ENCODE measurements at regions not wholly inside any gene's neighbourhood (a gene's known extent, or its start where the extent isn't known, plus 50 kb on each side); places are given as distances from the start of the nearest gene placed in this dataset.

DNA sequence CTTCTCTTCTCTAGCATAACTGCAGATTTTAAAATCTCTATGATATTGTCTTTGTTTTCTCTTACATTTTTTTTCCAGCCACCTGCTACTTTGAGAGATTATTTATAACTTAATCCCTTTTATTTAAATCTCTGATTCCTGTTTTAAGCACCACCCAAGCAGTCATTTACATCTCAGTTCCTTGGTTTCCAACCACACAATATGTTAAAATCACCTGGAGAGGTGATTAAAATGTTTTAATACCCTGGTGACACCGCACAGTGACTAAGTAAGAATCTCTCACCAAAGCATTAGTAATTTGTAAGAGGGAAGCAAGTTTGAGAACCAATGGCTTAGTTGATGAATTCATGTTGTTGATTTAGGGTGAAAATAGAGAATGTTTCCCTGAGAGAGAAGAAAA, 849.8 kb downstream of the TMTC2 start:
- Histone ChIP-seq H3K27me3 (ENCODE audit: control insufficient read depth in 3 of 3, insufficient read depth in 3 of 3, low read depth in 1 of 3, low read length in 3 of 3) (no peaks in the 10 kb centered on the region), H2BK120ac (ENCODE audit: low read depth, low read length) (no peak overlapping the region), H4K8ac (ENCODE audit: low read depth, low read length) (no peak overlapping the region), H4K91ac (ENCODE audit: low read depth, low read length, poor library complexity) (no peak overlapping the region), H2BK12ac (ENCODE audit: low read length) (no peak overlapping the region), H3K79me1 (ENCODE audit: low read depth, low read length) (no peaks in the 10 kb centered on the region), H2BK15ac (ENCODE audit: low read length) (no peak overlapping the region), H3K18ac (ENCODE audit: low read length) (no peak overlapping the region), H3K27ac (replicated peaks; ENCODE audit: low read length) (no peak overlapping the region), H3K4ac (ENCODE audit: low read length) (no peak overlapping the region), H3K4me2 (ENCODE audit: insufficient read depth, low read length, poor library complexity, severe bottlenecking) (no peak overlapping the region), H2AK5ac (ENCODE audit: low read depth, low read length) (no peak overlapping the region), H3K4me1 (ENCODE audit: control insufficient read depth in 2 of 2, insufficient read depth in 1 of 2, low read depth in 1 of 2, low read length in 2 of 2) (no peaks in the 10 kb centered on the region), H2AFZ (ENCODE audit: low read length) (no peak overlapping the region), H3K9me3 (replicated peaks in 1 of 2; ENCODE audit: control insufficient read depth in 2 of 2, insufficient read depth in 1 of 2, low read depth in 1 of 2, low read length in 2 of 2) (peaks cover 0 to 8% of the 10 kb centered on the region in 2 donors), H2BK5ac (ENCODE audit: low read length) (no peak overlapping the region), H3K36me3 (replicated peaks in 1 of 2; ENCODE audit: control insufficient read depth in 2 of 2, insufficient read depth in 2 of 2, low read length in 2 of 2) (no peaks in the 10 kb centered on the region), H3K9ac (ENCODE audit: low read depth, low read length, poor library complexity) (no peak overlapping the region), H3K14ac (ENCODE audit: low read length) (no peak overlapping the region), H3K4me3 (ENCODE audit: low read length in 2 of 2) (no peak overlapping the region), H3K23ac (ENCODE audit: low read depth, low read length, poor library complexity) (no peak overlapping the region)
- no CpG with 5 or more reads among the region's 1 CpG for WGBS, 2 donors (ENCODE audit: extremely low coverage in 2 of 2, insufficient read length in 2 of 2, insufficient replicate concordance in 1 of 2)
- DNase-seq (ENCODE audit: low spot score): no peak

GRCh38 chr12:83528571-83528970, 841.9 kb downstream of the TMTC2 start:
- Histone ChIP-seq H3K36me3 (replicated peaks in 1 of 2; ENCODE audit: control insufficient read depth in 2 of 2, insufficient read depth in 2 of 2, low read length in 2 of 2) (no peaks in the 10 kb centered on the region), H2BK12ac (ENCODE audit: low read length) (no peak overlapping the region), H2BK120ac (ENCODE audit: low read depth, low read length) (no peak overlapping the region), H3K4me2 (ENCODE audit: insufficient read depth, low read length, poor library complexity, severe bottlenecking) (no peak overlapping the region), H3K4me3 (ENCODE audit: low read length in 2 of 2) (no peak overlapping the region), H3K79me1 (ENCODE audit: low read depth, low read length) (no peaks in the 10 kb centered on the region), H3K18ac (ENCODE audit: low read length) (no peak overlapping the region), H2BK5ac (ENCODE audit: low read length) (no peak overlapping the region), H3K27ac (replicated peaks; ENCODE audit: low read length) (no peak overlapping the region), H3K14ac (ENCODE audit: low read length) (no peak overlapping the region), H2BK15ac (ENCODE audit: low read length) (no peak overlapping the region), H3K9me3 (replicated peaks in 1 of 2; ENCODE audit: control insufficient read depth in 2 of 2, insufficient read depth in 1 of 2, low read depth in 1 of 2, low read length in 2 of 2) (peaks cover 0 to 2% of the 10 kb centered on the region in 2 donors), H2AK5ac (ENCODE audit: low read depth, low read length) (no peak overlapping the region), H3K4ac (ENCODE audit: low read length) (no peak overlapping the region), H3K27me3 (ENCODE audit: control insufficient read depth in 3 of 3, insufficient read depth in 3 of 3, low read depth in 1 of 3, low read length in 3 of 3) (no peaks in the 10 kb centered on the region), H3K4me1 (ENCODE audit: control insufficient read depth in 2 of 2, insufficient read depth in 1 of 2, low read depth in 1 of 2, low read length in 2 of 2) (no peaks in the 10 kb centered on the region), H3K23ac (ENCODE audit: low read depth, low read length, poor library complexity) (no peak overlapping the region), H4K8ac (ENCODE audit: low read depth, low read length) (no peak overlapping the region), H4K91ac (ENCODE audit: low read depth, low read length, poor library complexity) (no peak overlapping the region), H3K9ac (ENCODE audit: low read depth, low read length, poor library complexity) (no peak overlapping the region), H2AFZ (ENCODE audit: low read length) (no peak overlapping the region)
- WGBS, 2 donors (ENCODE audit: extremely low coverage in 2 of 2, insufficient read length in 2 of 2, insufficient replicate concordance in 1 of 2): no CpG with 5 or more reads among the region's 1 CpG
- no peak for DNase-seq (ENCODE audit: low spot score)

DNA sequence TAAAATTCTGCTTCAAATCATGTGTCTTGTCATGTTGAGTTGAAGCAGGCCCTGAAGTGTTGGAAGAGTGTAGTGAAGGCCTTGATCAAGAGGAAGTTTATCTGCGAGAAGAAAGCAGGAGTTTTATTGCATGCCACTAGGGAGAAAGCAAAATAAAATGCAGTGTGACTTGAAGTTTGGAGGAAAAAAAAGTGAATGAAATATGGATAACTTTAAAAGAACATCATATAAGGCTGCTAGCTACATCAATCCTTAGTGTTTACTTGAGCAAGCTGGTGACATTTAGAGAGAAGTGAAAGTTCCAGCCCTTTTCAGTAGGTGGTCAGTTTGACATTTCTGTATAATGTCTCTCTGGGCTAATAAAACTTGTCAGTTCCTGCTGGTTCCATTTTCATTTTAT, 841.1 kb downstream of the TMTC2 start:
- no peak overlapping the region for H4K8ac ChIP-seq (ENCODE audit: low read depth, low read length)
- H2BK120ac ChIP-seq (ENCODE audit: low read depth, low read length): no peak overlapping the region
- peak overlapping the region; percentile 61 for H2AFZ ChIP-seq (ENCODE audit: low read length)
- H3K14ac ChIP-seq (ENCODE audit: low read length): no peak overlapping the region
- no peak overlapping the region for H3K18ac ChIP-seq (ENCODE audit: low read length)
- no CpG with 5 or more reads among the region's 1 CpG for WGBS, 2 donors (ENCODE audit: extremely low coverage in 2 of 2, insufficient read length in 2 of 2, insufficient replicate concordance in 1 of 2)
- H2AK5ac ChIP-seq (ENCODE audit: low read depth, low read length): no peak overlapping the region
- peaks cover 0 to 2% of the 10 kb centered on the region in 2 donors for H3K9me3 ChIP-seq (replicated peaks in 1 of 2; ENCODE audit: control insufficient read depth in 2 of 2, insufficient read depth in 1 of 2, low read depth in 1 of 2, low read length in 2 of 2)
- H2BK12ac ChIP-seq (ENCODE audit: low read length): no peak overlapping the region
- no peak overlapping the region for H3K23ac ChIP-seq (ENCODE audit: low read depth, low read length, poor library complexity)
- no peak overlapping the region for H3K4ac ChIP-seq (ENCODE audit: low read length)
- no peaks in the 10 kb centered on the region for H3K27me3 ChIP-seq (ENCODE audit: control insufficient read depth in 3 of 3, insufficient read depth in 3 of 3, low read depth in 1 of 3, low read length in 3 of 3)
- H3K4me3 ChIP-seq (ENCODE audit: low read length in 2 of 2): no peak overlapping the region
- no peak overlapping the region for H2BK5ac ChIP-seq (ENCODE audit: low read length)
- H3K4me2 ChIP-seq (ENCODE audit: insufficient read depth, low read length, poor library complexity, severe bottlenecking): no peak overlapping the region
- H2BK15ac ChIP-seq (ENCODE audit: low read length): no peak overlapping the region
- H3K4me1 ChIP-seq (ENCODE audit: control insufficient read depth in 2 of 2, insufficient read depth in 1 of 2, low read depth in 1 of 2, low read length in 2 of 2): no peaks in the 10 kb centered on the region
- H3K9ac ChIP-seq (ENCODE audit: low read depth, low read length, poor library complexity): no peak overlapping the region
- no peak overlapping the region for H3K27ac ChIP-seq (replicated peaks; ENCODE audit: low read length)
- no peak overlapping the region for H4K91ac ChIP-seq (ENCODE audit: low read depth, low read length, poor library complexity)
- no peak for DNase-seq (ENCODE audit: low spot score)
- H3K79me1 ChIP-seq (ENCODE audit: low read depth, low read length): no peaks in the 10 kb centered on the region
- H3K36me3 ChIP-seq (replicated peaks in 1 of 2; ENCODE audit: control insufficient read depth in 2 of 2, insufficient read depth in 2 of 2, low read length in 2 of 2): no peaks in the 10 kb centered on the region

DNA sequence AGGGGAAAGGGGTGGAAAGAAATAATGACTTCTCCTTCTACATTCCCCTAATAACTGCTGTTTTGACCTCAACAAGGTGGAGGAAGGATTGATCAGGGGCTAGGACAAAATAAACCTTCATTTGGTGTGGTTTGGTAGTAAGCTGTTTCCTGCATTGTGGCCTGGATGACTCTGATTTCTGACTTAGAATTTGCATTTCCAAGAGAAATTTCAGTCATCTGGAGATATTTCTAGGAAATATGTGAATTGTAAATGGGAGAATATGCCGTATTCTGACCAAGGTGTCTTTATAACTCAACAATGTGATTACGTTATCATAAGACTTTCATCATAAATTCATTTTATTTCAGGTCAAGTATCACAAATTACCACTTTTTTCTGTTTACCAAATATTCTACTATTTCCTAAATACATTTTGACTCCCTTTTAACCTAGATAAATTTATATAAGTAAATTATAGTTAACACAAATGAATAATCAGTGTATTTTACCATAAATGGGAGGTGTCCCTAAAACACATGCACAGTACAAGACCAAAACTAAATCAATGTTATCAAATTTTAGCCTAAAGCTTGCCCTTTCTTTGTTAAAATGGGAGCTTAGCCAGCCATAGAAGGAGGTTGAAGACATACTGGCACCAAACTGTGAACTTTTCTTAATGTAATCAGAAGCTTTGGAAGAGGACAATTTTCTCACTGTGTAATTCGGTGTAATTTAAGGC, 828.8 kb downstream of the TMTC2 start:
- Histone ChIP-seq H3K79me1 (ENCODE audit: low read depth, low read length) (no peaks in the 10 kb centered on the region), H2AK5ac (ENCODE audit: low read depth, low read length) (no peak overlapping the region), H3K4me2 (ENCODE audit: insufficient read depth, low read length, poor library complexity, severe bottlenecking) (no peak overlapping the region), H3K4me3 (ENCODE audit: low read length in 2 of 2) (no peak overlapping the region), H2BK120ac (ENCODE audit: low read depth, low read length) (no peak overlapping the region), H2BK15ac (ENCODE audit: low read length) (no peak overlapping the region), H3K18ac (ENCODE audit: low read length) (no peak overlapping the region), H3K14ac (ENCODE audit: low read length) (no peak overlapping the region), H2BK5ac (ENCODE audit: low read length) (no peak overlapping the region), H4K91ac (ENCODE audit: low read depth, low read length, poor library complexity) (no peak overlapping the region), H2BK12ac (ENCODE audit: low read length) (no peak overlapping the region), H2AFZ (ENCODE audit: low read length) (peak overlapping the region; percentile 64), H3K27ac (replicated peaks; ENCODE audit: low read length) (no peak overlapping the region), H3K27me3 (ENCODE audit: control insufficient read depth in 3 of 3, insufficient read depth in 3 of 3, low read depth in 1 of 3, low read length in 3 of 3) (no peaks in the 10 kb centered on the region), H3K4ac (ENCODE audit: low read length) (no peak overlapping the region), H3K4me1 (ENCODE audit: control insufficient read depth in 2 of 2, insufficient read depth in 1 of 2, low read depth in 1 of 2, low read length in 2 of 2) (no peaks in the 10 kb centered on the region), H4K8ac (ENCODE audit: low read depth, low read length) (no peak overlapping the region), H3K23ac (ENCODE audit: low read depth, low read length, poor library complexity) (no peak overlapping the region), H3K9ac (ENCODE audit: low read depth, low read length, poor library complexity) (no peak overlapping the region), H3K36me3 (replicated peaks in 1 of 2; ENCODE audit: control insufficient read depth in 2 of 2, insufficient read depth in 2 of 2, low read length in 2 of 2) (no peaks in the 10 kb centered on the region), H3K9me3 (replicated peaks in 1 of 2; ENCODE audit: control insufficient read depth in 2 of 2, insufficient read depth in 1 of 2, low read depth in 1 of 2, low read length in 2 of 2) (no peaks in the 10 kb centered on the region)
- WGBS, 2 donors (ENCODE audit: extremely low coverage in 2 of 2, insufficient read length in 2 of 2, insufficient replicate concordance in 1 of 2): no CpG with 5 or more reads among the region's 3 CpGs
- no peak for DNase-seq (ENCODE audit: low spot score)

Data from neuronal stem cell (in vitro differentiated cells).